Gastrocnemius medialis (tissue), 4 donors: ENCODE measurements at regions not wholly inside any gene's neighbourhood (a gene's known extent, or its start where the extent isn't known, plus 50 kb on each side); places are given as distances from the start of the nearest gene placed in this dataset.

ENCODE experiments used
- ATAC-seq, 2 donors: fragments of 150-250 bp; one replicate each; pipeline ENCODE4 v1.9.1; 2016
- DNase-seq, 2 donors: peaks; one replicate each; pipeline ENCODE4 v3.0.0-alpha.2; 2019
- H3K27ac ChIP-seq, 4 donors: fragments of 200-600 bp; sonication (generic); 1 replicate in 1 of 4; 2 replicates in 3 of 4; pipeline ENCODE4 v1.5.1; 2016 to 2018; ENCODE audit warnings: mild to moderate bottlenecking in 2 of 4, moderate library complexity in 1 of 4
- H3K27me3 ChIP-seq, 3 donors: fragments of 200-600 bp; sonication (generic) in 2 of 3; 1 replicate in 1 of 3; 2 replicates in 2 of 3; pipeline versions ENCODE4 v1.5.1 to v1.6.0; 2016 to 2019; ENCODE audit warnings: mild to moderate bottlenecking in 1 of 3, moderate library complexity in 1 of 3
- H3K36me3 ChIP-seq, 2 donors: fragments of 200-600 bp; sonication (generic) in 1 of 2; one replicate each; pipeline ENCODE4 v1.5.1; 2017 to 2018
- H3K4me1 ChIP-seq, 2 donors: fragments of 200-600 bp; sonication (generic) in 1 of 2; one replicate each; pipeline ENCODE4 v1.5.1; 2016 to 2017; ENCODE audit warnings: mild to moderate bottlenecking in 2 of 2
- H3K4me3 ChIP-seq, 4 donors: fragments of 200-600 bp; sonication (generic) in 3 of 4; 1 replicate in 1 of 4; 2 replicates in 3 of 4; pipeline ENCODE4 v1.5.1; 2016 to 2019; ENCODE audit warnings: mild to moderate bottlenecking in 2 of 4
- H3K9me3 ChIP-seq, 3 donors: fragments of 200-600 bp; sonication (generic) in 2 of 3; 1 replicate in 1 of 3; 2 replicates in 2 of 3; pipeline ENCODE4 v1.5.1; 2016 to 2019
- POLR2A ChIP-seq, 2 donors: fragments of 450-650 bp; IDR thresholded peaks; one replicate each; pipeline ENCODE4 v1.6.1; 2017; ENCODE audit warnings: antibody characterized with exemption in 2 of 2, mild to moderate bottlenecking in 2 of 2, moderate library complexity in 2 of 2
- in situ Hi-C, 4 donors: fragments of 200-750 bp; cut with MboI; loops; one replicate each; pipeline versions ENCODE4 v1.15.0 to v1.8.0; 2017; ENCODE audit warnings: low sequenced_read_pairs in 4 of 4
- intact Hi-C: fragments of 100-400 bp; cut with DNase I; formaldehyde crosslinking; loops from one replicate; pipeline ENCODE4 v1.15.1; 2023; ENCODE audit warnings: low total_unique reads
- TF ChIP-seq, protein P1 (sequence below), 5 experiments: fragments of 450-650 bp in 3 of 5; fragments of 200-600 bp in 2 of 5; sonication (generic) in 2 of 5; IDR thresholded peaks in 4 of 5; conservative IDR thresholded peaks in 1 of 5; 1 replicate in 4 of 5; 2 replicates in 1 of 5; pipeline ENCODE4 v1.5.1; 2016 to 2019; ENCODE audit warnings: antibody characterized with exemption in 5 of 5, mild to moderate bottlenecking in 3 of 5, moderate library complexity in 3 of 5

DNA sequence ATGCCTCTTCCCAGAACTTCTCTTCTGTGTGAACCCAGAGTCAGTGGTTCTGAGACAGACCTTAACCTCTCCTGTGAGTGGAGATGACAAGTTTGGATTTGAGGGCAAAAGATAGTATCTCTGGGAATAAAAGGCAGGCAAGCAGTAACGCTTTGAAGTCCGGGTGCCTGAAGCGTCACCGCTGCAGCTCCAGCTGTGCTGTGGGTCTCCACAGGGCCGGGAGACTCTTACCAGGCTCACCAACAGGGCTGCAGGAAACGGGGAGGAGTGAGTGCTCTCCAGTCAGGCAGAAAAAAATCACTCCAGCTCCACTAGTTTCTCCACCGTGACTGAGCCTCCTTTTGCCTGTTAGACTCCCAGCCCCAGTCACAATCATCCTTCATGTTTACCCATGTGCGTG lies 79.7 kb upstream of the MAP4K4 start:
- ATAC-seq = no peak

DNA sequence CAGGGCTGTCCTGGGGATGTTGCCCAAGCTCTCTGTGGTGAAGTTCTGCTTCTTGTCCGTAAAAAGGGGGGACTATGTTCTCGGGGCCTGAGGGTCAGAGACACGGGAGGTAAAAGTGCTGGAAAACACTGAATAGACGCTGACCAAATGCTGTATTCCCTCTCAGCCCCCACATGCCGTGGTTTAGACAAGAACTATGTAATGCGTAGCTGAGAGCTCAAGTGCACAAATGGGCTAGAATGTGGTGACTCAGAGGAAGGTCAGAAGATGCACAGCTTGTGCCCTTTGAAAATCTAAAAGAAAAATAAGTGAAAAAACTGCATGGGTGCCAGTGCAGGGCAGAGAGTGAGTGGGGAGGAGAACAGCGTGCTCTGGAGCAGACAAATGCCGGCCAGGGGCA lies 80.3 kb upstream of the MAP4K4 start:
- TF ChIP-seq, protein P1, sequence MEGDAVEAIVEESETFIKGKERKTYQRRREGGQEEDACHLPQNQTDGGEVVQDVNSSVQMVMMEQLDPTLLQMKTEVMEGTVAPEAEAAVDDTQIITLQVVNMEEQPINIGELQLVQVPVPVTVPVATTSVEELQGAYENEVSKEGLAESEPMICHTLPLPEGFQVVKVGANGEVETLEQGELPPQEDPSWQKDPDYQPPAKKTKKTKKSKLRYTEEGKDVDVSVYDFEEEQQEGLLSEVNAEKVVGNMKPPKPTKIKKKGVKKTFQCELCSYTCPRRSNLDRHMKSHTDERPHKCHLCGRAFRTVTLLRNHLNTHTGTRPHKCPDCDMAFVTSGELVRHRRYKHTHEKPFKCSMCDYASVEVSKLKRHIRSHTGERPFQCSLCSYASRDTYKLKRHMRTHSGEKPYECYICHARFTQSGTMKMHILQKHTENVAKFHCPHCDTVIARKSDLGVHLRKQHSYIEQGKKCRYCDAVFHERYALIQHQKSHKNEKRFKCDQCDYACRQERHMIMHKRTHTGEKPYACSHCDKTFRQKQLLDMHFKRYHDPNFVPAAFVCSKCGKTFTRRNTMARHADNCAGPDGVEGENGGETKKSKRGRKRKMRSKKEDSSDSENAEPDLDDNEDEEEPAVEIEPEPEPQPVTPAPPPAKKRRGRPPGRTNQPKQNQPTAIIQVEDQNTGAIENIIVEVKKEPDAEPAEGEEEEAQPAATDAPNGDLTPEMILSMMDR (IDR thresholded peaks at IDR 0.05 in 4 of 5, conservative IDR thresholded peaks at IDR 0.05 in 1 of 5) = no peak
- TF ChIP-seq POLR2A (IDR thresholded peaks at IDR 0.05) = no peak
- Histone ChIP-seq H3K4me1 (no peaks in the 10 kb centered on the region), H3K36me3 (no peaks in the 10 kb centered on the region), H3K9me3 (no peaks in the 10 kb centered on the region), H3K27ac (no peak overlapping the region), H3K27me3 (no peaks in the 10 kb centered on the region), H3K4me3 (no peak overlapping the region)
- ATAC-seq (no peak), DNase-seq (no peak)
- in situ Hi-C loops (no loop called here), intact Hi-C loops (no loop called here)

More for the DNA sequence above, 79.7 kb upstream of the MAP4K4 start:
- H3K4me1 ChIP-seq = no peaks in the 10 kb centered on the region
- H3K27ac ChIP-seq = no peak overlapping the region
- DNase-seq = no peak
- intact Hi-C loops = no loop called here
- in situ Hi-C loops = no loop called here
- no peak overlapping the region for H3K4me3 ChIP-seq
- no peaks in the 10 kb centered on the region for H3K36me3 ChIP-seq
- no peak for TF ChIP-seq POLR2A (IDR thresholded peaks at IDR 0.05)
- TF ChIP-seq, protein P1 (IDR thresholded peaks at IDR 0.05 in 4 of 5, conservative IDR thresholded peaks at IDR 0.05 in 1 of 5) = no peak
- H3K27me3 ChIP-seq = no peaks in the 10 kb centered on the region
- H3K9me3 ChIP-seq = no peaks in the 10 kb centered on the region

DNA sequence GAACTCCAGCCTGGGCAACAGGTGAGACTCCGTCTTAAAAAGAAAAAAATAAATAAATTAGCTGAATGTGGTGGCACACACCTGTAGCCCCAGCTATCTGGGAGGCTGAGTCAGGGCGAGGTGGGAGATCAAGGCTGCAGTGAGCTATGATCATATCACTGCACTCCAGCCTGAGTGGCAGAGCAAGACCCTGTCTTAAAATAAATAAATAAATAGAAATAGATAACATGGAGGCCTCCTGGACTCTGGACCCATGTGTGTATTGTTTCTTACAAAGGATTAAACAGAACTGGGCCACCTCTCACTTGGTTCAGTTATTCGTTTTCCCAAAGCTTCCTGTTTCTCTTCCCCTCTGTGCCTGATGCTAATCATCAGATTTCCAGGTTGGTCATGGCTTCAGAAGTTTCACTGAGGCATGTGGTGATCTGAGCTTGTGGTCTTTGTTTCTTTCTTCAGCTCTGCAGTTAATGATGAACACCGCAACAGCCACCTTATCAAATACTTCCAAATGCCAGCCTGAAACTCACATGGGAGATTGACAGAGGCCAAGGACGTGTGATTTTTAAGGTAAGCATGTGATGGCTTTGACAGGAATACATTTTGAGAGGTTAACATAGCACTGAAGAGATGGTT lies 83.3 kb upstream of the MAP4K4 start:
- no peak overlapping the region for H3K27ac ChIP-seq
- no peak for DNase-seq
- H3K4me1 ChIP-seq = no peaks in the 10 kb centered on the region
- intact Hi-C loops (no loop called here), in situ Hi-C loops (no loop called here)
- no peaks in the 10 kb centered on the region for H3K36me3 ChIP-seq
- H3K4me3 ChIP-seq = no peak overlapping the region
- H3K27me3 ChIP-seq = no peaks in the 10 kb centered on the region
- TF ChIP-seq POLR2A (IDR thresholded peaks at IDR 0.05) = no peak
- TF ChIP-seq, protein P1 (IDR thresholded peaks at IDR 0.05 in 4 of 5, conservative IDR thresholded peaks at IDR 0.05 in 1 of 5) = no peak
- ATAC-seq = no peak
- H3K9me3 ChIP-seq = no peaks in the 10 kb centered on the region

DNA sequence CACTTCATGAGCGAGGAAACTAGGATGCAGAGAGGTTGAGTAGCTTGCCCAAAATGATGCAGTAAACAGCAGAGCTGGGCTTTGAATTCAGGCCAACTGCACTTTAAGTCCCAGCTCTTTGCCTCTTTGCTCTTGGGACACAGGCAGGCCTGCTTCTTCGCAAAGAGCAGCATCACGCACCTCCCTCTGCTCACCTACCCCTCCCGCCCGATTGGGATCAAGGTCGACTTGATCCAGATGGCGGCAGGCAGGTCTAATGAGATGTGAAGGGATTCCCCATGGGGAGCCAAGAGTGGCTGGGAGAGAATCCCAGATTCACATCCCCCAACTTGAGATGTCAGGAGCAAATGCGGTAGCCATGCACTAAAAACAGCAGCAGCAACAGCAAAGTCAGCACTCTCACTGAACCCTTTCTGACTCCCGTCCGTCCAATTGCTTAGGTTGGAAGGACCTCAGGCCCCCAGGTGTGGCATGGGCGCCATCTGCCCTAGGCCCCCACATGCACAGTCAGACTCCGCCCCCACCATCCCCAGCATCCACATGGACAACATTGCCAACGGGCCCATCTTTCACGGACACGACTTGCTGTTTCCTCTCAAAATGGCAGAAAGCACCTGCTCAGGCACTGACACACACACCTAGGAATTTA lies 84.3 kb upstream of the MAP4K4 start:
- no peak for ATAC-seq
- no peak overlapping the region for H3K27ac ChIP-seq

More for the DNA sequence above, 84.3 kb upstream of the MAP4K4 start:
- in situ Hi-C loops = no loop called here
- TF ChIP-seq POLR2A (IDR thresholded peaks at IDR 0.05) = no peak
- TF ChIP-seq, protein P1 (IDR thresholded peaks at IDR 0.05 in 4 of 5, conservative IDR thresholded peaks at IDR 0.05 in 1 of 5) = no peak
- no peaks in the 10 kb centered on the region for H3K27me3 ChIP-seq
- H3K9me3 ChIP-seq = no peaks in the 10 kb centered on the region
- H3K4me1 ChIP-seq = no peaks in the 10 kb centered on the region
- intact Hi-C loops = no loop called here
- no peak overlapping the region for H3K4me3 ChIP-seq
- H3K36me3 ChIP-seq = no peaks in the 10 kb centered on the region
- no peak for DNase-seq
